Panc1 (cell line): ENCODE measurements at regions not wholly inside any gene's neighbourhood (a gene's known extent, or its start where the extent isn't known, plus 50 kb on each side); places are given as distances from the start of the nearest gene placed in this dataset.

Experiments used
- CTCF ChIP-seq: fragments of 450-650 bp; IDR thresholded peaks from 2 replicates; pipeline ENCODE4 v1.5.1; 2017; ENCODE audit warnings: mild to moderate bottlenecking
- POLR2AphosphoS5 ChIP-seq: IDR thresholded peaks from 2 replicates; pipeline ENCODE4 v1.6.1; 2012; ENCODE audit warnings: mild to moderate bottlenecking, low read depth, low read length, moderate library complexity
- REST ChIP-seq, 2 experiments: IDR thresholded peaks; 2 replicates each; pipeline ENCODE4 v1.6.1; 2011 to 2012; ENCODE audit warnings: low read depth in 2 of 2, control low read depth in 1 of 2, low read length in 1 of 2, mild to moderate bottlenecking in 1 of 2, moderate library complexity in 1 of 2; ENCODE audit not compliant: insufficient read depth in 1 of 2
- SIN3A ChIP-seq: IDR thresholded peaks from 2 replicates; pipeline ENCODE4 v1.6.1; 2012; ENCODE audit warnings: low read depth, mild to moderate bottlenecking, low read length, moderate library complexity, borderline replicate concordance; ENCODE audit not compliant: insufficient read depth

GRCh38 chr4:129600898-129601297 lies 504.9 kb downstream of the C4orf33 start:
- TF ChIP-seq CTCF (no peak), POLR2AphosphoS5 (no peak), SIN3A (no peak), REST (IDR thresholded peaks at IDR 0.05; ENCODE audit: insufficient read depth in 1 of 2, low read depth in 2 of 2, low read length in 1 of 2) (no peak)
